BJ (cell line): ENCODE measurements at regions not wholly inside any gene's neighbourhood (a gene's known extent, or its start where the extent isn't known, plus 50 kb on each side); places are given as distances from the start of the nearest gene placed in this dataset.

Experiments used
- CTCF ChIA-PET: fragments of 350-600 bp; formaldehyde crosslinking; extraction: SDS; loops from one replicate; lab custom pipeline; 2021; ENCODE audit warnings: antibody characterized with exemption, inconsistent platforms; lab: Yijun Ruan, JAX
- POLR2A ChIA-PET: fragments of 300-600 bp; sonication (Branson Sonifier 250); formaldehyde crosslinking; extraction: SDS; loops from one replicate; lab custom pipeline; 2021; ENCODE audit warnings: antibody characterized with exemption; lab: Charles Lee
- DNase-seq: peaks from one replicate; pipeline ENCODE4 v3.0.0-alpha.2; 2011; ENCODE audit warnings: low read depth
- H3K27me3 ChIP-seq: 2 replicates; pipeline ENCODE4 v1.6.0; 2011; ENCODE audit warnings: low read length; ENCODE audit not compliant: control insufficient read depth, insufficient read depth
- H3K36me3 ChIP-seq: 2 replicates; pipeline ENCODE4 v1.5.1; 2011; ENCODE audit warnings: low read length; ENCODE audit not compliant: control insufficient read depth, insufficient read depth
- H3K4me3 ChIP-seq: 2 replicates; pipeline ENCODE4 v1.5.1; 2011; ENCODE audit warnings: low read depth, mild to moderate bottlenecking, control low read depth, low read length
- TF ChIP-seq, protein P1 (sequence below): IDR thresholded peaks from 2 replicates; pipeline ENCODE4 v1.5.1; 2011; ENCODE audit warnings: low read depth, mild to moderate bottlenecking, control low read depth, inconsistent platforms, low read length, moderate library complexity; ENCODE audit not compliant: insufficient read depth

DNA sequence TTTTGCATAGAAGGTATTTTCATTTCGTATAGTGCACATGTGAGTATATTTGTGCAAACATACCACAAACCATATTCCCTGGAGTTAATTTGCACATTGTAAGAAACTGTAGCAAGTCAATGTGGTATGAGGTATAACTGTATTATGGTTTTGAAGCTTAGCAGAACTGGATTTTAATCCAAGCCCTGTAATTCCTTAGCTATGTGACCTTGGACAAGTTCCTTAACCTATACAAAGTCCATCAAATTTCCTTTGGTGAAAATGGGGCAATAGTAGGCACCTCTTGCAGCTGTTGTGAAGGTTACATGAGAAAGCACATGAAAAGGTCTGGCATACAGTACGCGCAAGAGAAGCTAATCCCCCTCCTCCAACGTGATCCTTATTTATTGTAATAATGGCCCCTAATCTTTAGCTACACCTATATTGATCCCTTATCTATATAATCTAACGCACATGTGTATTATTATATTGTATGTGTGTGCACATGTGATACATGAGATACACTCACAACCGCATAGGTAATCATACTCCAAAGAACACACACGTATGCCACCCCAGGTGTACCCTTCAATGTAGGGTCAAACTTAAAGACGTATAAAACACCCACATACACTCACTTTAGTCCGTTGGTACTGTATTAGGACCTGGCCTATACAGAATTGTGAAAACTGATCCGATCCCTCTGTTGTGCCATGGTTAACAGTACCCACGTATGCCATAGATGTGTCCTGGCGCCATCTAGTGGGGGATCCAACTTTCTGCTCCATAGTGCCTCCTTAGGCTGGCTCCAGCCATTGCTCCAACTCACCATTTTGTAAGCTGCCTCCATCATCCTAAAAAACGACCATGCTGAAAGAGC is 402.9 kb upstream of the SLC14A2 start:
- no peak for DNase-seq
- POLR2A ChIA-PET, result no interaction called here
- CTCF ChIA-PET, result interaction anchor here (0.5 to 2.3 kb wide), 38 partner anchors 8 to 1081 kb away, joined by 3 to 25 read pairs (median 4); no protein-coding TSS in a partner anchor
- TF ChIP-seq, protein P1, sequence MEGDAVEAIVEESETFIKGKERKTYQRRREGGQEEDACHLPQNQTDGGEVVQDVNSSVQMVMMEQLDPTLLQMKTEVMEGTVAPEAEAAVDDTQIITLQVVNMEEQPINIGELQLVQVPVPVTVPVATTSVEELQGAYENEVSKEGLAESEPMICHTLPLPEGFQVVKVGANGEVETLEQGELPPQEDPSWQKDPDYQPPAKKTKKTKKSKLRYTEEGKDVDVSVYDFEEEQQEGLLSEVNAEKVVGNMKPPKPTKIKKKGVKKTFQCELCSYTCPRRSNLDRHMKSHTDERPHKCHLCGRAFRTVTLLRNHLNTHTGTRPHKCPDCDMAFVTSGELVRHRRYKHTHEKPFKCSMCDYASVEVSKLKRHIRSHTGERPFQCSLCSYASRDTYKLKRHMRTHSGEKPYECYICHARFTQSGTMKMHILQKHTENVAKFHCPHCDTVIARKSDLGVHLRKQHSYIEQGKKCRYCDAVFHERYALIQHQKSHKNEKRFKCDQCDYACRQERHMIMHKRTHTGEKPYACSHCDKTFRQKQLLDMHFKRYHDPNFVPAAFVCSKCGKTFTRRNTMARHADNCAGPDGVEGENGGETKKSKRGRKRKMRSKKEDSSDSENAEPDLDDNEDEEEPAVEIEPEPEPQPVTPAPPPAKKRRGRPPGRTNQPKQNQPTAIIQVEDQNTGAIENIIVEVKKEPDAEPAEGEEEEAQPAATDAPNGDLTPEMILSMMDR, result peak; percentile 99
- Histone ChIP-seq H3K36me3 (no peaks in the 10 kb centered on the region), H3K4me3 (no peak overlapping the region), H3K27me3 (no peaks in the 10 kb centered on the region)

- DNase-seq, result no peak
- TF ChIP-seq, protein P1, result no peak
- H3K36me3 ChIP-seq, result no peaks in the 10 kb centered on the region
- POLR2A ChIA-PET, result no interaction called here
- CTCF ChIA-PET, result interaction anchor here (0.5 to 2.3 kb wide), 34 partner anchors 8 to 1594 kb away, joined by 3 to 25 read pairs (median 4); no protein-coding TSS in a partner anchor
- H3K4me3 ChIP-seq, result no peak overlapping the region
- no peaks in the 10 kb centered on the region for H3K27me3 ChIP-seq
These were observed 402.3 kb upstream of the SLC14A2 start for GRCh38 chr18:45213040-45213333.

- Histone ChIP-seq H3K4me3 (no peak overlapping the region), H3K36me3 (no peaks in the 10 kb centered on the region), H3K27me3 (no peaks in the 10 kb centered on the region)
- no peak for DNase-seq
- ChIA-PET POLR2A (no interaction called here), CTCF (interaction anchor here (1.2 kb wide), 1 partner anchor 56 kb away, joined by 4 read pairs; no protein-coding TSS in a partner anchor)
- TF ChIP-seq, protein P1, result no peak
These were observed 396.8 kb upstream of the SLC14A2 start for GRCh38 chr18:45218436-45218835.

- Histone ChIP-seq H3K36me3 (no peaks in the 10 kb centered on the region), H3K4me3 (no peak overlapping the region), H3K27me3 (no peaks in the 10 kb centered on the region)
- ChIA-PET POLR2A (no interaction called here), CTCF (interaction anchor here (0.8 to 2.9 kb wide), 5 partner anchors 9 to 163 kb away, joined by 3 to 25 read pairs (median 3); no protein-coding TSS in a partner anchor)
- TF ChIP-seq, protein P1, result no peak
- peak; percentile 46 for DNase-seq
These were observed 393.9 kb upstream of the SLC14A2 start for GRCh38 chr18:45221363-45221762.

GRCh38 chr18:45222180-45222579 is 393.1 kb upstream of the SLC14A2 start:
- TF ChIP-seq, protein P1, result no peak
- H3K4me3 ChIP-seq, result no peak overlapping the region
- CTCF ChIA-PET, result interaction anchor here (0.6 to 2.9 kb wide), 6 partner anchors 10 to 163 kb away, joined by 3 to 25 read pairs (median 3); no protein-coding TSS in a partner anchor
- H3K36me3 ChIP-seq, result no peaks in the 10 kb centered on the region
- no peaks in the 10 kb centered on the region for H3K27me3 ChIP-seq
- POLR2A ChIA-PET, result no interaction called here
- DNase-seq, result no peak
